ENCODE measurements at regions not wholly inside any gene's neighbourhood (a gene's known extent, or its start where the extent isn't known, plus 50 kb on each side); places are given as distances from the start of the nearest gene placed in this dataset.
"Not testable (repeated sequence)": the region's sequence is repeated elsewhere in the genome, so short reads cannot be mapped to it uniquely, and the experiment has no call there.

- DNase-seq (ENCODE audit: low read depth, low spot score), result no peak
Observed at GRCh38 chr2:125364192-125364983, 1291.6 kb upstream of the GYPC start.

GRCh38 chr2:125364984-125365265 lies 1291.0 kb upstream of the GYPC start:
- DNase-seq (ENCODE audit: low read depth, low spot score), result no peak

GRCh38 chr2:125371867-125372266 lies 1284.1 kb upstream of the GYPC start:
- no peak for DNase-seq (ENCODE audit: low read depth, low spot score)

GRCh38 chr2:125373293-125373692 lies 1282.7 kb upstream of the GYPC start:
- no peak for DNase-seq (ENCODE audit: low read depth, low spot score)

- no peak for DNase-seq (ENCODE audit: low read depth, low spot score)
Observed at GRCh38 chr2:125386074-125386473, 1269.9 kb upstream of the GYPC start.

- DNase-seq (ENCODE audit: low read depth, low spot score), result no peak
Observed at GRCh38 chr2:125397535-125398251, 1258.3 kb upstream of the GYPC start.

GRCh38 chr2:125398738-125399524 lies 1257.0 kb upstream of the GYPC start:
- DNase-seq (ENCODE audit: low read depth, low spot score), result no peak

GRCh38 chr2:125405816-125406215 lies 1250.1 kb upstream of the GYPC start:
- DNase-seq (ENCODE audit: low read depth, low spot score), result peak; percentile 34

- DNase-seq (ENCODE audit: low read depth, low spot score), result no peak
Observed at GRCh38 chr2:125408874-125409538, 1247.0 kb upstream of the GYPC start.

GRCh38 chr2:125418483-125418882 lies 1237.5 kb upstream of the GYPC start:
- no peak for DNase-seq (ENCODE audit: low read depth, low spot score)

- not testable (repeated sequence) for DNase-seq (ENCODE audit: low read depth, low spot score)
Observed at GRCh38 chr2:125422198-125422770, 1233.7 kb upstream of the GYPC start.

- no peak for DNase-seq (ENCODE audit: low read depth, low spot score)
Observed at GRCh38 chr2:125424266-125424785, 1231.6 kb upstream of the GYPC start.

- DNase-seq (ENCODE audit: low read depth, low spot score), result no peak
Observed at GRCh38 chr2:125427721-125428315, 1228.1 kb upstream of the GYPC start.

- no peak for DNase-seq (ENCODE audit: low read depth, low spot score)
Observed at GRCh38 chr2:125444106-125444505, 1211.9 kb upstream of the GYPC start.

GRCh38 chr2:125445495-125445894 lies 1210.5 kb upstream of the GYPC start:
- DNase-seq (ENCODE audit: low read depth, low spot score), result no peak

GRCh38 chr2:125450092-125450491 lies 1205.9 kb upstream of the GYPC start:
- DNase-seq (ENCODE audit: low read depth, low spot score), result no peak

- DNase-seq (ENCODE audit: low read depth, low spot score), result no peak
Observed at GRCh38 chr2:125455110-125455509, 1200.8 kb upstream of the GYPC start.

- no peak for DNase-seq (ENCODE audit: low read depth, low spot score)
Observed at GRCh38 chr2:125456693-125457363, 1199.1 kb upstream of the GYPC start.

GRCh38 chr2:125471963-125472362 lies 1184.0 kb upstream of the GYPC start:
- DNase-seq (ENCODE audit: low read depth, low spot score), result no peak

- DNase-seq (ENCODE audit: low read depth, low spot score), result no peak
Observed at GRCh38 chr2:125479143-125479636, 1176.8 kb upstream of the GYPC start.
